Left cardiac atrium (tissue), 4 donors: ENCODE measurements at regions not wholly inside any gene's neighbourhood (a gene's known extent, or its start where the extent isn't known, plus 50 kb on each side); places are given as distances from the start of the nearest gene placed in this dataset.

Experiments used
- ATAC-seq, 2 donors: fragments of 200-7000 bp; cut with Tn5 transposase; one replicate each; pipeline ENCODE4 v1.9.1; 2020; ENCODE audit warnings: mild to moderate bottlenecking in 2 of 2, moderate library complexity in 2 of 2
- DNase-seq: peaks from one replicate; pipeline ENCODE4 v3.0.0-alpha.2; 2020
- intact Hi-C, 2 donors: fragments of 100-400 bp; cut with DNase I; formaldehyde crosslinking; loops; one replicate each; pipeline versions ENCODE4 v1.14.1 to v1.15.1; 2022 to 2023
- donor health status: DM: no; HTN: yes; CAD: no.
- donor health status: DM: no; HTN: yes; CAD: no; lungs with severe emphysema.
- donor health status: DM: yes; HTN: yes; CAD: no.
- donor health status: Dilated cardiomyopathy.

DNA sequence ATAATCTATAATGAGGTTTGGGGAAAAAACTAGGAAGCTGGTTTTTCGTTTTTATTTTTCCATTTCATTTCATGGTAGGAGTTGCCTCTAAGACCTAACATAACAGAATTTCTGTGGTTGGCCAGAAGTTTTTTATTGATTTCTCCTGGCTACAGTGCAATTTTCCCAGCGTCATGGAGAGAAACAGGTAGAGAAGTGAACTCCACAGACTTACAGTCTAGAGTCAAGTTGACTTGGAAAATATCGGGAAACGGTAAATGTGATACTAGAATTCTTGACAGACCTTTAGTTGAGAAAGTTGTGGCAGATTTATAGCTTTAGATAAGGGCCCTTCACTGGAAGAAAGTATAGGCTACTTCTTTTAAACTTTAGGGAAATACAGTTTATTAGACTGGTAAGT, 238.3 kb downstream of the DOK5 start:
- intact Hi-C loops = no loop called here
- no peak for DNase-seq
- ATAC-seq = no peak

DNA sequence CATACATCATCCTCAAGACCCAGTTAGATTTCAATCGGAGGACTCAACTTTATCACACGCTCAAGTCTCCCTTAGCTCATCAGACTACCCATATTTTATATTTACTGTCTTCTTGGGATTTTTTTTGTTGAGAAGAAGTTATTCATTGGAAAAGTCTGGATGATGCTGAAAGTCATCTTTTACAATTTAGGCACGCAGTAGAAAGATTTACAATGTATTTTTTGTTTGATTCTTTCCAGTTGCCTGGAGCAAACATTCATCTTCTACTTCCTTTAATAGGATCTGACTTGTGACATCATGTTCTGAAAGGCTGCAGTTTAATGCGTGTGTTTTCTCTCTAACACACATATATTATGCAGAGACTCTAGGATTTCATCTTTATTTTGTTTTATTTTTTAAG, 235.7 kb downstream of the DOK5 start:
- intact Hi-C loops = no loop called here
- ATAC-seq = no peak
- no peak for DNase-seq

DNA sequence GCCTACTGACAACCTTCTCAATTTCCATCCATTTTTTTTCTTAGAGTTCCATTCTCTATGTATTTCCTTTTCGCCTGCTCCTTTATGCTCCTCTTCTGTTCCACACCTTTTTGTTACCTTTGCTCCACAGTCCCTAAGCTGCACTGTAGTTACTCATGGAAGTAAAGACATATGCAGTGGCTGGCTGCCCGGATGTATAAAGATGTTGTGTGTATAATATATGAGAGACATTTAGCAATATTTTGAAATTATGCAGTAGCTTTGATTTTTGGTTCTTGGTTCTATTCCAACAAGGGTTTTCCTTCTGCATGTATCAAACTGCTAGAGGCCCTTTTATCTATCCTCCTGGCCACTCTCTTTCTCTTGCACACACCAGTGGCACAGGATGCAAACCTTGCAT, 234.9 kb downstream of the DOK5 start:
- ATAC-seq = no peak
- intact Hi-C loops = no loop called here

DNA sequence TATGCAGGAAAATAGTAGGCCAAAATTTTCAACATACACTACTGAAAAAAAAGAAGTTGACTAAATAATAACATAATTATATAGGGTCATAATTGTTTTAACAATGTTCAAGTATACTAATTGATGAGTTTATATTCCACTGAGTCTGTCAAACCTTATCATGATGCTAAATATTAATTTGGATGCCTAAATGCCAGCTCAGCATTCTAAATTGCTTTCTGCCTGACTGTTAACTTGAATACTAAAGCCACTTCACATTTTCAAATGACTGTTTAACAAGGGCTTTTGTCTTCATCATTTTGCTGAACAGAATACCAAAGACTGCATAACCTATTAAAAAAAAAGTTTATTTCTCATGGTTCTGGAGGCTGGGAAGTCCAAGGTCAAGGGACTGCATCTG, 232.8 kb downstream of the DOK5 start:
- ATAC-seq = no peak
- intact Hi-C loops = no loop called here

More for the DNA sequence above, 234.9 kb downstream of the DOK5 start:
- no peak for DNase-seq

DNA sequence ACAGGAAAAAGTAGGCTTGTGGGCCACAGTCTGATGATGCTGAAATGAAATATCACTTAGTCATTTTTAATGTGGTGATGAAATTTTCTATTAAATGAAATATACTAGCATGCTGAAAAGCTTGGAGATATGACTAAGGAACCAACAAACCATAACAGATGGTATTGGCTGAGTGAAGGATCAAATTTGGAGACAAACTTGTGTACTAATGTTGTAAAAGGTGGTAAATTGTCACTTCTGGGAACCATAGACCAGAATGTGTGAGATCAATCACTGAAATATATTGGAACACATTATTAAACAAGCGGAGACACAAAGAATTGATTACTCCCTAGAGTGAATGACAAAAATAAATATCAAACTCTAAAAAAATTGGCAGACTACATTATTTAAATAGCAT, 232.4 kb downstream of the DOK5 start:
- DNase-seq (no peak), ATAC-seq (no peak)
- intact Hi-C loops = no loop called here

More for the DNA sequence above, 232.8 kb downstream of the DOK5 start:
- DNase-seq = no peak

DNA sequence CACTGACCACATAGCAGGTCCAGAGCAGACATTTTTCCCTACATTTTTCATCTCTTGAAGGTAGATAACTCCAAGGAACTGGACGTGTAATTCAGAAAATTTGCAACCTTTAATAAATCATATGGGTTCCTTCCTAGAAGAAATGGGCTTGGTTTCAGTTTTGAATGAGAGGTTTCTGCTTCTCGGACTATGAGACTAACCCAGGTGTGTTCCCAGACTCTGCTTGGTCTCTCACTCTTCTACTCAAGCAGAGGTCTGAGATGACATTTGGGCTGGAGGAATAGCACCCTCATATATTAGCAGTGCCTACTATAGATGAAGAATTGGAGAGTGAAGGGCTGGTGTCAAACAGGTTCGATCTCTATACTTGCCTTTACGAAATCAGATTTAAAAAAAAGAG, 231.2 kb downstream of the DOK5 start:
- DNase-seq = no peak
- no peak for ATAC-seq
- intact Hi-C loops = no loop called here

DNA sequence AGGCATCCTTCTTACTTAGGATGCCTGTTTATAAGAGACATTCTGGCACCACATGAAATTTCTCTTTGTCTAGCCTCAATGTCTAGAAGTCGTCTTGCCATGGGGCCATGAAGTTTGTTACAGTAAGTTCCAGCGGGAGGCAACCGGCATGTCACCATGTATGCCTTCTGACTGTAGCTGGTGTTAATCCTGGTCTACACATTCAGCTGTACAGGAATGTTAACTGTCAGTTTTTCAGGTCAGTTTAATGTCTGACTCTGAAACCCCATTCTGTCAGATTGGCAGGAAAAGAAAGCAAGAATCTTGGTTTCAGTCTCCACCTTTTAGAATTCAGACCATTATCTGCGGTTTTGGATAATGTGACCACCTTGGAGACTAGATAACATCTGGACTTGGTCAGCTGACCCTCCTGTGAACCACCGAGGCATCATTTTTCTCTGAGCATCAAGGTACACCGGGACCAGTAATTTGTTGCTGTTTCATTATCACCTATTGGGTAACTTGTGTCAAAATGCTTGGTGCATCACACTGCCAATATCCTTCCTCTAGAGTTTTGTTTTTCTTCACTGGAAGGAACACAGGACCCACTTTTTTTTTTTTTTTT, 228.7 kb downstream of the DOK5 start:
- ATAC-seq (no peak), DNase-seq (no peak)
- intact Hi-C loops = no loop called here
